ENCODE measurements at regions not wholly inside any gene's neighbourhood (a gene's known extent, or its start where the extent isn't known, plus 50 kb on each side); places are given as distances from the start of the nearest gene placed in this dataset.

DNA sequence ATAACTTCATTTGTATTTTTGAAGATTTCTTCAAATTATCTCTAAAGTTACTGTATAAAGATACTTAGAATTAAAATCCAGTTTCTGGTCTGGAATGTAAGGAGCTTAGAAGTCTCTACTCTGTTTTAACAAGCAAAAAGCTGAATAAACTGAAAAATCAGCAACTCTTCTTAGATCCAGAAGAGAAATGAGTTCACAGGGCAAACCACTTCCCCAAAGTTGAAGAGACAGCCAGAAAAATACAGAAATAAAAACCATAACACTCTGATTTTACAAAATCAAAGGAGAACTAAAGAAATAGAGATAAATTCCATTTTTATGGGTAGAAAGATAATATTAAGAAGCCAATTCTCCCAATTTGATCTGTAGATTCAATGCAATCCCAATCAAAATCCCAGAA lies 1166.8 kb downstream of the ADGRL3 start:
- intact Hi-C loops (cut with micrococcal nuclease; ENCODE audit: unreplicated experiment): no loop called here
- in situ Hi-C loops (cut with HindIII; ENCODE audit: low pct_unique_long_range_greater_than_20kb, low sequenced_read_pairs): no loop called here
- Histone ChIP-seq H3K27me3 (ENCODE audit: control insufficient read depth, insufficient read depth, low read length) (no peaks in the 10 kb centered on the region), H3K4me1 (ENCODE audit: control insufficient read depth, insufficient read depth, low read length) (no peaks in the 10 kb centered on the region), H3K4me3 (ENCODE audit: low read depth in 2 of 2, low read length in 2 of 2) (no peak overlapping the region), H3K9me3 (ENCODE audit: control insufficient read depth, insufficient read depth, low read depth, low read length) (no peaks in the 10 kb centered on the region), H3K36me3 (ENCODE audit: control insufficient read depth, insufficient read depth, low read length) (no peaks in the 10 kb centered on the region), H3K27ac (ENCODE audit: low read length) (no peak overlapping the region)
- POLR2A ChIA-PET: no interaction called here
- CTCF ChIA-PET: no interaction called here
- ATAC-seq (no peak), DNase-seq (ENCODE audit: low read depth, low spot score) (no peak)
- TF ChIP-seq, protein P1, sequence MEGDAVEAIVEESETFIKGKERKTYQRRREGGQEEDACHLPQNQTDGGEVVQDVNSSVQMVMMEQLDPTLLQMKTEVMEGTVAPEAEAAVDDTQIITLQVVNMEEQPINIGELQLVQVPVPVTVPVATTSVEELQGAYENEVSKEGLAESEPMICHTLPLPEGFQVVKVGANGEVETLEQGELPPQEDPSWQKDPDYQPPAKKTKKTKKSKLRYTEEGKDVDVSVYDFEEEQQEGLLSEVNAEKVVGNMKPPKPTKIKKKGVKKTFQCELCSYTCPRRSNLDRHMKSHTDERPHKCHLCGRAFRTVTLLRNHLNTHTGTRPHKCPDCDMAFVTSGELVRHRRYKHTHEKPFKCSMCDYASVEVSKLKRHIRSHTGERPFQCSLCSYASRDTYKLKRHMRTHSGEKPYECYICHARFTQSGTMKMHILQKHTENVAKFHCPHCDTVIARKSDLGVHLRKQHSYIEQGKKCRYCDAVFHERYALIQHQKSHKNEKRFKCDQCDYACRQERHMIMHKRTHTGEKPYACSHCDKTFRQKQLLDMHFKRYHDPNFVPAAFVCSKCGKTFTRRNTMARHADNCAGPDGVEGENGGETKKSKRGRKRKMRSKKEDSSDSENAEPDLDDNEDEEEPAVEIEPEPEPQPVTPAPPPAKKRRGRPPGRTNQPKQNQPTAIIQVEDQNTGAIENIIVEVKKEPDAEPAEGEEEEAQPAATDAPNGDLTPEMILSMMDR (IDR thresholded peaks at IDR 0.05): no peak
- no peak for TF ChIP-seq POLR2AphosphoS5 (IDR thresholded peaks at IDR 0.05; ENCODE audit: low read depth, low read length)
- no peak for TF ChIP-seq REST (IDR thresholded peaks at IDR 0.05; ENCODE audit: insufficient read depth in 1 of 2, low read depth in 2 of 2, low read length in 1 of 2)
- no peak for TF ChIP-seq TCF7L2 (IDR thresholded peaks at IDR 0.05; ENCODE audit: low read depth, low read length)
- no peak for TF ChIP-seq SIN3A (IDR thresholded peaks at IDR 0.05; ENCODE audit: borderline replicate concordance, insufficient read depth, low read depth, low read length)
- BruUV-seq (replicated peaks): no TSS peak

DNA sequence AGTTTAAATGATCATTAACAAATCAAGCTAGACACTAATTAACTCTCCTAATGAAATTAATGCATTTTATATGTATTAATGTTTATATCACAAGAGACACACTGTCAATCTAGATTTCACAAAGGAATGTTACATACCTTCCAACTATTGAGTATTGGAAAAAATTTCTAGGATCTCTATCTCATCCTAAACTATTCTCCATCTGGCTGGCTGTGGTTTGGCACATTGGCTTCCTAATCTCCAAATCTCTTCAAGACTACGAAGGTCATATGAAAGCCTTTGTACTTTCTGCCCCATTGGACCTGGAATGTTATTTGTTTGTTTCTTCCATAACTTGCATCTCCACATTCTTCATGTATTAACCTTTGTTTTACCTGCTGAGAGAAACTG lies 1160.0 kb downstream of the ADGRL3 start:
- ChIA-PET POLR2A (no interaction called here), CTCF (no interaction called here)
- no peak for DNase-seq (ENCODE audit: low read depth, low spot score)
- H3K4me1 ChIP-seq (ENCODE audit: control insufficient read depth, insufficient read depth, low read length): no peaks in the 10 kb centered on the region
- intact Hi-C loops (cut with micrococcal nuclease; ENCODE audit: unreplicated experiment): no loop called here
- in situ Hi-C loops (cut with HindIII; ENCODE audit: low pct_unique_long_range_greater_than_20kb, low sequenced_read_pairs): no loop called here
- no TSS peak for BruUV-seq (replicated peaks)
- ATAC-seq: no peak
- no peaks in the 10 kb centered on the region for H3K36me3 ChIP-seq (ENCODE audit: control insufficient read depth, insufficient read depth, low read length)
- TF ChIP-seq SIN3A (IDR thresholded peaks at IDR 0.05; ENCODE audit: borderline replicate concordance, insufficient read depth, low read depth, low read length) (no peak), POLR2AphosphoS5 (IDR thresholded peaks at IDR 0.05; ENCODE audit: low read depth, low read length) (no peak), REST (IDR thresholded peaks at IDR 0.05; ENCODE audit: insufficient read depth in 1 of 2, low read depth in 2 of 2, low read length in 1 of 2) (no peak), TCF7L2 (IDR thresholded peaks at IDR 0.05; ENCODE audit: low read depth, low read length) (no peak)
- TF ChIP-seq, protein P1 (IDR thresholded peaks at IDR 0.05): no peak
- no peaks in the 10 kb centered on the region for H3K9me3 ChIP-seq (ENCODE audit: control insufficient read depth, insufficient read depth, low read depth, low read length)
- H3K4me3 ChIP-seq (ENCODE audit: low read depth in 2 of 2, low read length in 2 of 2): no peak overlapping the region
- no peaks in the 10 kb centered on the region for H3K27me3 ChIP-seq (ENCODE audit: control insufficient read depth, insufficient read depth, low read length)
- no peak overlapping the region for H3K27ac ChIP-seq (ENCODE audit: low read length)

All from Panc1 (cell line).